ENCODE measurements at regions not wholly inside any gene's neighbourhood (a gene's known extent, or its start where the extent isn't known, plus 50 kb on each side); places are given as distances from the start of the nearest gene placed in this dataset.

DNA sequence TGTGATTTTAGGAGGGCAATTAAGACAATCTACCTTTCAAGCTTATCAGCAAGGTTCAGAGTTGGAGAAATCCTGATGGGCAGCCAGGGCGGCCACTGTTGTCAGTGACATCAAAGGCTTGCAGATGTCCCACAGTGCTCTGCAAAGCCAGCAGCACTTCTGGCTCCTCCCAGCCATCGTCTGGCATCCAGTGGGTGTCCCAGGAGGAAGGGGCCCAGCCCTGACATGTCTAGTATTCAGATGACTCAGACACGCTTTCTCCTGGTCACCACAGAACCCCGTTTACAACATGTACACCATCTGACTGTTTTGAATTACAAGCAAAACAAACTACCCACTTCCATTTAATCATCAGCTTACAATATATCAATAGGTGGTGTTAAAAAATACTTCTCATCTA lies 61.4 kb downstream of the CYRIA start:
- intact Hi-C loops (cut with micrococcal nuclease) (no loop called here), dilution Hi-C loops (cut with HindIII; ENCODE audit: low sequenced_read_pairs, unreplicated experiment) (no loop called here), in situ Hi-C loops (cut with MboI; ENCODE audit: low sequenced_read_pairs) (no loop called here)
- Histone ChIP-seq H3K14ac (replicated peaks; ENCODE audit: low read depth, low read length) (no peak overlapping the region), H4K8ac (ENCODE audit: low read depth in 2 of 2, low read length in 2 of 2) (no peak overlapping the region), H3K27me3 (ENCODE audit: control insufficient read depth, insufficient read depth, low read length) (no peaks in the 10 kb centered on the region), H4K20me1 (ENCODE audit: insufficient read depth, low read length) (no peaks in the 10 kb centered on the region), H2AK5ac (ENCODE audit: low read depth, low read length) (no peak overlapping the region), H3K56ac (ENCODE audit: extremely low read depth, insufficient read depth, low read length) (no peak overlapping the region), H2BK5ac (ENCODE audit: low read depth, low read length, poor library complexity, severe bottlenecking) (no peak overlapping the region), H3K4me1 (ENCODE audit: control insufficient read depth, insufficient read depth, low read length) (no peaks in the 10 kb centered on the region; the same call in 1 of the 2 replicates), H3K9ac (ENCODE audit: low read depth, low read length) (no peak overlapping the region), H3K9me3 (ENCODE audit: control insufficient read depth, insufficient read depth, low read length) (no peaks in the 10 kb centered on the region), H3K4me3 (ENCODE audit: insufficient read depth, low read depth, low read length) (no peak overlapping the region), H2AK9ac (replicated peaks; ENCODE audit: low read depth, low read length, poor library complexity) (no peak overlapping the region), H4K5ac (ENCODE audit: low read depth, low read length) (no peak overlapping the region), H3K23ac (ENCODE audit: low read depth, low read length) (no peak overlapping the region), H3K9me1 (ENCODE audit: insufficient read depth, low read length) (no peaks in the 10 kb centered on the region), H3K18ac (ENCODE audit: low read depth, low read length) (no peak overlapping the region), H2BK15ac (ENCODE audit: low read depth, low read length) (no peak overlapping the region), H2BK120ac (ENCODE audit: low read depth, low read length) (no peak overlapping the region), H3K79me1 (ENCODE audit: low read depth in 1 of 2, low read length in 2 of 2) (no peaks in the 10 kb centered on the region), H4K91ac (ENCODE audit: insufficient read depth, low read depth, low read length) (no peak overlapping the region), H3K4me2 (ENCODE audit: low read depth, low read length) (no peak overlapping the region), H2BK20ac (ENCODE audit: low read depth, low read length) (no peak overlapping the region), H3K27ac (ENCODE audit: insufficient read depth, low read length) (no peak overlapping the region), H2AFZ (replicated peaks; ENCODE audit: low read length, poor library complexity) (no peak overlapping the region), H3K36me3 (ENCODE audit: control insufficient read depth, insufficient read depth, low read length) (no peaks in the 10 kb centered on the region), H3K4ac (ENCODE audit: low read depth, low read length) (no peak overlapping the region)
- WGBS, 2 experiments (ENCODE audit: extremely low coverage in 2 of 2, insufficient read length in 1 of 2): 100% methylated on average over 1 of the region's 4 CpGs; no CpG with 5 or more reads in 1 of the 2 experiments
- ChIA-PET CTCF (no interaction called here), POLR2A (ENCODE audit: unreplicated experiment) (no interaction called here)
- no peak for DNase-seq
- no TSS peak for BruUV-seq (replicated peaks)
- TF ChIP-seq SMC3 (IDR thresholded peaks at IDR 0.05; ENCODE audit: low read depth, low read length) (no peak), POLR2A (IDR thresholded peaks at IDR 0.05; ENCODE audit: low read depth, low read length) (no peak)
- 0 out of 2 replicates have a peak, but pooled peaks have one; percentile 10 for ATAC-seq (ENCODE audit: low read depth)

Measured in IMR-90 (cell line).